Aorta (tissue), 5 donors: ENCODE measurements at regions not wholly inside any gene's neighbourhood (a gene's known extent, or its start where the extent isn't known, plus 50 kb on each side); places are given as distances from the start of the nearest gene placed in this dataset.

Experiments used
- ATAC-seq: fragments of 200-7000 bp; cut with Tn5 transposase; one replicate; pipeline ENCODE4 v1.9.1; 2022; ENCODE audit warnings: moderate library complexity; ENCODE audit not compliant: low FRiP score
- DNase-seq, 2 donors: peaks; one replicate each; pipeline ENCODE4 v3.0.0-alpha.2; 2020
- H3K27ac ChIP-seq, 2 donors: one replicate each; pipeline ENCODE4 v1.5.1; 2013; ENCODE audit warnings: low read length in 2 of 2, mild to moderate bottlenecking in 2 of 2, moderate library complexity in 2 of 2, control low read depth in 1 of 2, inconsistent platforms in 1 of 2, low read depth in 1 of 2
- H3K27me3 ChIP-seq, 2 donors: one replicate each; pipeline ENCODE4 v1.6.1; 2013; ENCODE audit warnings: control low read depth in 1 of 2, low read length in 1 of 2, mild to moderate bottlenecking in 1 of 2, moderate library complexity in 1 of 2; ENCODE audit not compliant: insufficient read depth in 2 of 2, control insufficient read depth in 1 of 2
- H3K36me3 ChIP-seq, 2 donors: one replicate each; pipeline ENCODE4 v1.6.1; 2013; ENCODE audit warnings: control low read depth in 1 of 2, low read length in 1 of 2, mild to moderate bottlenecking in 1 of 2; ENCODE audit not compliant: insufficient read depth in 2 of 2, control insufficient read depth in 1 of 2
- H3K4me1 ChIP-seq, 2 donors: one replicate each; pipeline ENCODE4 v1.6.1; 2013; ENCODE audit warnings: low read length in 2 of 2, control low read depth in 1 of 2, mild to moderate bottlenecking in 1 of 2, moderate library complexity in 1 of 2; ENCODE audit not compliant: insufficient read depth in 2 of 2, control insufficient read depth in 1 of 2
- H3K4me3 ChIP-seq, 2 donors: one replicate each; pipeline ENCODE4 v1.5.1; 2013; ENCODE audit warnings: low read length in 2 of 2, control low read depth in 1 of 2, mild to moderate bottlenecking in 1 of 2
- H3K9me3 ChIP-seq: one replicate; pipeline ENCODE4 v1.6.1; 2013; ENCODE audit warnings: mild to moderate bottlenecking, low read length; ENCODE audit not compliant: control insufficient read depth
- whole genome bisulfite sequencing, 2 donors: extraction: QIAGEN DNeasy Blood & Tissue Kit; methylation state at CpG; one replicate each; pipeline ENCODE4 v1.1.7; 2013; 5-methylcytosine and 5-hydroxymethylcytosine counted together
- intact Hi-C, 2 donors: fragments of 100-400 bp; cut with DNase I; formaldehyde crosslinking; loops; one replicate each; pipeline versions ENCODE4 v1.14.2 to v1.15.0; 2022
- donor health status: healthy with polysubstance abuse.
- donor health status: Bipolar disorder and iron deficiency.
- donor health status: DM: no; HTN: no; CAD: no.
- donor health status: DM: no; HTN: no; CAD: no.
- donor health status: DM: yes; HTN: yes; CAD: no.

- ATAC-seq (no peak), DNase-seq (no peak)
- Histone ChIP-seq H3K27me3 (no peaks in the 10 kb centered on the region), H3K4me3 (no peak overlapping the region), H3K9me3 (no peaks in the 10 kb centered on the region), H3K27ac (no peak overlapping the region), H3K36me3 (no peaks in the 10 kb centered on the region), H3K4me1 (peaks cover 2 to 13% of the 10 kb centered on the region in 2 donors)
- intact Hi-C loops: loop anchor here (5.0 to 10.0 kb wide), 3 partner anchors 54 to 614 kb away; partner anchors contain the start of gene PARM1 (in 2 of the 2)
- 93 to 98% methylated on average over 3 of the region's 3 CpGs for WGBS, 2 donors
Observed at GRCh38 chr4:74878323-74878722, 54.6 kb upstream of the PARM1 start.

- Histone ChIP-seq H3K4me3 (no peak overlapping the region), H3K27me3 (no peaks in the 10 kb centered on the region), H3K27ac (peak overlapping the region; percentile 32 to 39), H3K36me3 (no peaks in the 10 kb centered on the region), H3K9me3 (no peaks in the 10 kb centered on the region), H3K4me1 (peaks cover 0 to 10% of the 10 kb centered on the region in 2 donors)
- no peak for DNase-seq
- no peak for ATAC-seq
- WGBS, 2 donors: 72 to 76% methylated on average over 2 of the region's 2 CpGs
- intact Hi-C loops: loop anchor here (5.0 to 10.0 kb wide), 3 partner anchors 57 to 617 kb away; partner anchors contain the start of gene PARM1 (in 2 of the 2)
Observed at GRCh38 chr4:74875451-74875850, 57.5 kb upstream of the PARM1 start.

- H3K36me3 ChIP-seq: no peaks in the 10 kb centered on the region
- H3K4me1 ChIP-seq: peaks cover 0 to 10% of the 10 kb centered on the region in 2 donors
- DNase-seq: no peak
- intact Hi-C loops: loop anchor here (5.0 to 10.0 kb wide), 3 partner anchors 57 to 617 kb away; partner anchors contain the start of gene PARM1 (in 2 of the 2)
- WGBS, 2 donors: 3 to 17% methylated on average over 1 of the region's 1 CpG
- H3K9me3 ChIP-seq: no peaks in the 10 kb centered on the region
- ATAC-seq: peak; percentile 95
- no peaks in the 10 kb centered on the region for H3K27me3 ChIP-seq
- H3K4me3 ChIP-seq: no peak overlapping the region
- peak overlapping the region in 1 of 2 donors; percentile 39 for H3K27ac ChIP-seq
Observed at GRCh38 chr4:74874753-74875367, 58.1 kb upstream of the PARM1 start.

GRCh38 chr4:74873545-74874301 lies 59.2 kb upstream of the PARM1 start:
- Histone ChIP-seq H3K27me3 (no peaks in the 10 kb centered on the region), H3K27ac (peak overlapping the region; percentile 57 to 84), H3K9me3 (no peaks in the 10 kb centered on the region), H3K36me3 (no peaks in the 10 kb centered on the region), H3K4me1 (peaks cover 0 to 10% of the 10 kb centered on the region in 2 donors), H3K4me3 (no peak overlapping the region)
- intact Hi-C loops: loop anchor here in 1 of 2 donors (10.0 kb wide), 1 partner anchor 61 kb away; the partner anchor contains the start of gene PARM1
- ATAC-seq (peak; percentile 20), DNase-seq (no peak)
- 29 to 34% methylated on average over 3 of the region's 3 CpGs for WGBS, 2 donors

- DNase-seq (no peak), ATAC-seq (no peak)
- no peak overlapping the region for H3K4me3 ChIP-seq
- H3K27me3 ChIP-seq: no peaks in the 10 kb centered on the region
- no peaks in the 10 kb centered on the region for H3K4me1 ChIP-seq
- no peak overlapping the region for H3K27ac ChIP-seq
- no peaks in the 10 kb centered on the region for H3K9me3 ChIP-seq
- H3K36me3 ChIP-seq: no peaks in the 10 kb centered on the region
- intact Hi-C loops: no loop called here
- WGBS, 2 donors: 73 to 77% methylated on average over 6 of the region's 6 CpGs
Observed at GRCh38 chr4:74858921-74859562, 64.7 kb upstream of the BTC start.

- H3K4me3 ChIP-seq: no peak overlapping the region
- no peaks in the 10 kb centered on the region for H3K9me3 ChIP-seq
- 77 to 82% methylated on average over 2 of the region's 2 CpGs for WGBS, 2 donors
- intact Hi-C loops: no loop called here
- no peaks in the 10 kb centered on the region for H3K36me3 ChIP-seq
- H3K4me1 ChIP-seq: no peaks in the 10 kb centered on the region
- no peak for DNase-seq
- no peak overlapping the region for H3K27ac ChIP-seq
- no peaks in the 10 kb centered on the region for H3K27me3 ChIP-seq
- ATAC-seq: no peak
Observed at GRCh38 chr4:74855879-74856278, 61.6 kb upstream of the BTC start.

GRCh38 chr4:74848774-74849173 lies 54.5 kb upstream of the BTC start:
- WGBS, 2 donors: 94 to 97% methylated on average over 4 of the region's 4 CpGs
- H3K9me3 ChIP-seq: no peaks in the 10 kb centered on the region
- no peak for DNase-seq
- H3K4me1 ChIP-seq: no peaks in the 10 kb centered on the region
- no peak overlapping the region for H3K27ac ChIP-seq
- no peak for ATAC-seq
- H3K27me3 ChIP-seq: no peaks in the 10 kb centered on the region
- no peaks in the 10 kb centered on the region for H3K36me3 ChIP-seq
- intact Hi-C loops: no loop called here
- no peak overlapping the region for H3K4me3 ChIP-seq

GRCh38 chr4:74845834-74846233 lies 51.5 kb upstream of the BTC start:
- intact Hi-C loops: no loop called here
- no peaks in the 10 kb centered on the region for H3K9me3 ChIP-seq
- no peaks in the 10 kb centered on the region for H3K27me3 ChIP-seq
- 98 to 100% methylated on average over 1 of the region's 1 CpG for WGBS, 2 donors
- no peaks in the 10 kb centered on the region for H3K36me3 ChIP-seq
- H3K27ac ChIP-seq: no peak overlapping the region
- no peak overlapping the region for H3K4me3 ChIP-seq
- no peak for DNase-seq
- ATAC-seq: no peak
- no peaks in the 10 kb centered on the region for H3K4me1 ChIP-seq
